Mucosa of descending colon (tissue), 3 donors: ENCODE measurements at regions not wholly inside any gene's neighbourhood (a gene's known extent, or its start where the extent isn't known, plus 50 kb on each side); places are given as distances from the start of the nearest gene placed in this dataset.
A peak's percentile ranks its signal among the peaks of the same experiment; 100 is the strongest.

Source experiments
- ATAC-seq: fragments of 200-7000 bp; cut with Tn5 transposase; one replicate; pipeline ENCODE4 v1.9.1; 2020; ENCODE audit warnings: mild to moderate bottlenecking, moderate library complexity
- DNase-seq, 3 donors: peaks; one replicate each; pipeline ENCODE4 v3.0.0-alpha.2; 2020
- H3K36me3 ChIP-seq: fragments of 200-600 bp; one replicate; pipeline ENCODE4 v1.8.0; 2021; ENCODE audit warnings: low read depth, mild to moderate bottlenecking
- H3K4me1 ChIP-seq: fragments of 200-600 bp; one replicate; pipeline ENCODE4 v1.8.0; 2021; ENCODE audit warnings: low read depth, mild to moderate bottlenecking
- H3K4me3 ChIP-seq: fragments of 200-600 bp; one replicate; pipeline ENCODE4 v1.8.0; 2021; ENCODE audit warnings: mild to moderate bottlenecking
- H3K9me3 ChIP-seq: fragments of 200-600 bp; one replicate; pipeline ENCODE4 v1.8.0; 2021; ENCODE audit warnings: mild to moderate bottlenecking
- CTCF ChIP-seq: fragments of 200-600 bp; IDR thresholded peaks from one replicate; pipeline ENCODE4 v1.8.0; 2022; ENCODE audit warnings: antibody characterized with exemption, mild to moderate bottlenecking
- intact Hi-C, 2 donors: fragments of 100-400 bp; cut with DNase I in 1 of 2; cut with micrococcal nuclease in 1 of 2; formaldehyde crosslinking; loops; one replicate each; pipeline versions ENCODE4 v1.11.0 to v1.11.1; 2022; cut with DNase I, micrococcal nuclease
- donor health status: DM: no; HTN: no; CAD: no; lungs with moderate emphysema.
- donor health status: DM: no; HTN: no; CAD: no.
- donor health status: DM: no; HTN: yes; CAD: no.

- H3K4me3 ChIP-seq = no peak overlapping the region
Observed at GRCh38 chr5:168039566-168040248, 251.7 kb upstream of the WWC1 start.

GRCh38 chr5:168041583-168041982, 249.9 kb upstream of the WWC1 start:
- H3K4me3 ChIP-seq = no peak overlapping the region
- intact Hi-C loops = loop anchor here (10.0 kb wide), 1 partner anchor 317 kb away; no protein-coding TSS in a partner anchor
- TF ChIP-seq CTCF = no peak

More at GRCh38 chr5:168039566-168040248, 251.7 kb upstream of the WWC1 start:
- no peak for TF ChIP-seq CTCF
- intact Hi-C loops = loop anchor here (10.0 kb wide), 1 partner anchor 315 kb away; no protein-coding TSS in a partner anchor
- Histone ChIP-seq H3K4me1 (no peaks in the 10 kb centered on the region), H3K9me3 (no peaks in the 10 kb centered on the region), H3K36me3 (no peaks in the 10 kb centered on the region)
- ATAC-seq = no peak
- DNase-seq = no peak

GRCh38 chr5:168042284-168043068, 249.0 kb upstream of the WWC1 start:
- ATAC-seq (no peak), DNase-seq (no peak)
- no peaks in the 10 kb centered on the region for H3K36me3 ChIP-seq
- no peak for TF ChIP-seq CTCF
- no peak overlapping the region for H3K4me3 ChIP-seq
- intact Hi-C loops = loop anchor here (10.0 kb wide), 1 partner anchor 318 kb away; no protein-coding TSS in a partner anchor
- H3K4me1 ChIP-seq = no peaks in the 10 kb centered on the region
- no peaks in the 10 kb centered on the region for H3K9me3 ChIP-seq

More at GRCh38 chr5:168041583-168041982, 249.9 kb upstream of the WWC1 start:
- Histone ChIP-seq H3K4me1 (no peaks in the 10 kb centered on the region), H3K36me3 (no peaks in the 10 kb centered on the region), H3K9me3 (no peaks in the 10 kb centered on the region)
- ATAC-seq = no peak
- DNase-seq = no peak

- TF ChIP-seq CTCF = no peak
- intact Hi-C loops = loop anchor here (10.0 kb wide), 1 partner anchor 321 kb away; no protein-coding TSS in a partner anchor
- Histone ChIP-seq H3K4me1 (no peaks in the 10 kb centered on the region), H3K9me3 (no peaks in the 10 kb centered on the region), H3K4me3 (no peak overlapping the region), H3K36me3 (no peaks in the 10 kb centered on the region)
- DNase-seq (no peak), ATAC-seq (no peak)
Observed at GRCh38 chr5:168046163-168046562, 245.3 kb upstream of the WWC1 start.

GRCh38 chr5:168047043-168047668, 244.3 kb upstream of the WWC1 start:
- no peak overlapping the region for H3K4me3 ChIP-seq
- no peaks in the 10 kb centered on the region for H3K4me1 ChIP-seq
- intact Hi-C loops = loop anchor here (10.0 kb wide), 1 partner anchor 322 kb away; no protein-coding TSS in a partner anchor
- H3K36me3 ChIP-seq = no peaks in the 10 kb centered on the region
- DNase-seq = peak in 2 of 3 donors; percentile 42 to 70
- ATAC-seq = peak; percentile 95
- no peaks in the 10 kb centered on the region for H3K9me3 ChIP-seq
- TF ChIP-seq CTCF = no peak
